Tibial nerve (tissue), 4 donors: ENCODE measurements at regions not wholly inside any gene's neighbourhood (a gene's known extent, or its start where the extent isn't known, plus 50 kb on each side); places are given as distances from the start of the nearest gene placed in this dataset.

ENCODE experiments used
- DNase-seq, 2 donors: peaks; one replicate each; pipeline ENCODE4 v3.0.0-alpha.2; 2019; ENCODE audit warnings: low spot score in 2 of 2
- H3K27ac ChIP-seq, 4 donors: fragments of 200-600 bp; sonication (generic) in 3 of 4; one replicate each; pipeline ENCODE4 v1.5.1; 2017 to 2019; ENCODE audit warnings: mild to moderate bottlenecking in 1 of 4
- H3K27me3 ChIP-seq, 2 donors: fragments of 200-600 bp; sonication (generic) in 1 of 2; one replicate each; pipeline versions ENCODE4 v1.5.1 to v1.6.0; 2017 to 2019
- H3K36me3 ChIP-seq, 3 donors: fragments of 200-600 bp; sonication (generic); one replicate each; pipeline ENCODE4 v1.5.1; 2018 to 2019
- H3K4me1 ChIP-seq, 4 donors: fragments of 200-600 bp; sonication (generic) in 3 of 4; one replicate each; pipeline ENCODE4 v1.5.1; 2017 to 2019
- H3K4me3 ChIP-seq, 4 donors: fragments of 200-600 bp; sonication (generic) in 3 of 4; one replicate each; pipeline ENCODE4 v1.5.1; 2017 to 2019; ENCODE audit warnings: mild to moderate bottlenecking in 1 of 4, moderate library complexity in 1 of 4
- H3K9me3 ChIP-seq, 4 donors: fragments of 200-600 bp; sonication (generic) in 3 of 4; one replicate each; pipeline ENCODE4 v1.5.1; 2017 to 2019
- CTCF ChIP-seq, 5 experiments: fragments of 200-600 bp in 3 of 5; fragments of 450-650 bp in 2 of 5; sonication (generic) in 3 of 5; IDR thresholded peaks; one replicate each; pipeline ENCODE4 v1.5.1; 2016 to 2019; ENCODE audit warnings: antibody characterized with exemption in 5 of 5, mild to moderate bottlenecking in 3 of 5, moderate library complexity in 2 of 5
- EP300 ChIP-seq, 2 donors: sonication (generic); formaldehyde crosslinking; IDR thresholded peaks; one replicate each; pipeline ENCODE4 v1.6.1; 2017; ENCODE audit warnings: antibody characterized with exemption in 2 of 2, mild to moderate bottlenecking in 1 of 2
- POLR2A ChIP-seq, 2 donors: fragments of 450-650 bp; IDR thresholded peaks; one replicate each; pipeline ENCODE4 v1.6.1; 2017; ENCODE audit warnings: antibody characterized with exemption in 2 of 2, mild to moderate bottlenecking in 2 of 2, moderate library complexity in 2 of 2
- WGBS, 2 donors: methylation state at CpG; one replicate each; pipeline ENCODE4 v1.1.5; 2018; 5-methylcytosine and 5-hydroxymethylcytosine counted together

- TF ChIP-seq EP300 (IDR thresholded peaks at IDR 0.05) (no peak), CTCF (IDR thresholded peaks at IDR 0.05) (no peak)
- WGBS, 2 donors: 56 to 72% methylated on average over 1 of the region's 1 CpG
Measured at GRCh38 chr6:98583506-98583905, 250.9 kb upstream of the POU3F2 start.

GRCh38 chr6:98586163-98586562 lies 248.2 kb upstream of the POU3F2 start:
- Histone ChIP-seq H3K36me3 (no peaks in the 10 kb centered on the region), H3K27me3 (no peaks in the 10 kb centered on the region), H3K27ac (no peak overlapping the region), H3K4me1 (peaks cover 0 to 3% (median 0%) of the 10 kb centered on the region in 4 donors), H3K9me3 (no peaks in the 10 kb centered on the region), H3K4me3 (no peak overlapping the region)
- DNase-seq: no peak
- TF ChIP-seq EP300 (IDR thresholded peaks at IDR 0.05) (no peak), CTCF (IDR thresholded peaks at IDR 0.05) (no peak), POLR2A (IDR thresholded peaks at IDR 0.05) (no peak)
- WGBS, 2 donors: 0 to 36% methylated on average over 1 of the region's 1 CpG

More at GRCh38 chr6:98583506-98583905, 250.9 kb upstream of the POU3F2 start:
- no peaks in the 10 kb centered on the region for H3K36me3 ChIP-seq
- DNase-seq: no peak
- no peaks in the 10 kb centered on the region for H3K27me3 ChIP-seq
- peaks cover 0 to 3% (median 0%) of the 10 kb centered on the region in 4 donors for H3K4me1 ChIP-seq
- H3K4me3 ChIP-seq: no peak overlapping the region
- no peak overlapping the region for H3K27ac ChIP-seq
- no peaks in the 10 kb centered on the region for H3K9me3 ChIP-seq

GRCh38 chr6:98587555-98587954 lies 246.8 kb upstream of the POU3F2 start:
- H3K4me1 ChIP-seq: peaks cover 0 to 3% (median 0%) of the 10 kb centered on the region in 4 donors
- 47 to 50% methylated on average over 4 of the region's 4 CpGs for WGBS, 2 donors
- H3K36me3 ChIP-seq: no peaks in the 10 kb centered on the region
- H3K9me3 ChIP-seq: no peaks in the 10 kb centered on the region
- no peak overlapping the region for H3K4me3 ChIP-seq
- TF ChIP-seq EP300 (IDR thresholded peaks at IDR 0.05): no peak
- H3K27ac ChIP-seq: peak overlapping the region in 1 of 4 donors; percentile 50
- H3K27me3 ChIP-seq: no peaks in the 10 kb centered on the region
- DNase-seq: no peak

GRCh38 chr6:98589536-98589935 lies 244.8 kb upstream of the POU3F2 start:
- TF ChIP-seq POLR2A (IDR thresholded peaks at IDR 0.05): no peak
- no peak for TF ChIP-seq CTCF (IDR thresholded peaks at IDR 0.05)
- no peak for TF ChIP-seq EP300 (IDR thresholded peaks at IDR 0.05)
- no peaks in the 10 kb centered on the region for H3K27me3 ChIP-seq
- no peaks in the 10 kb centered on the region for H3K9me3 ChIP-seq
- no peak overlapping the region for H3K27ac ChIP-seq
- H3K4me1 ChIP-seq: peaks cover 0 to 3% (median 0%) of the 10 kb centered on the region in 4 donors
- no peak for DNase-seq
- no peak overlapping the region for H3K4me3 ChIP-seq
- WGBS, 2 donors: 74 to 83% methylated on average over 5 of the region's 5 CpGs
- no peaks in the 10 kb centered on the region for H3K36me3 ChIP-seq

- no peaks in the 10 kb centered on the region for H3K9me3 ChIP-seq
- 68 to 80% methylated on average over 3 of the region's 3 CpGs for WGBS, 2 donors
- H3K27me3 ChIP-seq: no peaks in the 10 kb centered on the region
Measured at GRCh38 chr6:98590136-98590681, 244.2 kb upstream of the POU3F2 start.

More at GRCh38 chr6:98590136-98590681, 244.2 kb upstream of the POU3F2 start:
- DNase-seq: no peak
- Histone ChIP-seq H3K27ac (no peak overlapping the region), H3K4me1 (peaks cover 0 to 3% (median 0%) of the 10 kb centered on the region in 4 donors), H3K36me3 (no peaks in the 10 kb centered on the region), H3K4me3 (no peak overlapping the region)
- TF ChIP-seq POLR2A (IDR thresholded peaks at IDR 0.05): no peak
- TF ChIP-seq EP300 (IDR thresholded peaks at IDR 0.05): no peak
- no peak for TF ChIP-seq CTCF (IDR thresholded peaks at IDR 0.05)
